HepG2 (cell line): ENCODE measurements at regions not wholly inside any gene's neighbourhood (a gene's known extent, or its start where the extent isn't known, plus 50 kb on each side); places are given as distances from the start of the nearest gene placed in this dataset.

Source experiments
- BORCS8-MEF2B ChIP-seq: sonication (generic); formaldehyde crosslinking; IDR thresholded peaks from 2 replicates; pipeline ENCODE4 v1.8.0; 2022; ENCODE audit warnings: mild to moderate bottlenecking, missing genetic modification reagents
- EED ChIP-seq: sonication (generic); formaldehyde crosslinking; IDR thresholded peaks from 2 replicates; pipeline ENCODE4 v1.5.0; 2020; ENCODE audit warnings: mild to moderate bottlenecking, missing genetic modification reagents
- EHMT2 ChIP-seq: fragments of 200-600 bp; sonication (generic); IDR thresholded peaks from 2 replicates; pipeline ENCODE4 v1.7.0; 2017; ENCODE audit warnings: antibody characterized with exemption, low read depth, low read length, borderline replicate concordance
- HNF1A ChIP-seq, 2 experiments: sonication (generic) in 1 of 2; formaldehyde crosslinking in 1 of 2; IDR thresholded peaks; 2 replicates each; pipeline versions ENCODE4 v1.4.0 to v1.6.1; 2016 to 2020; ENCODE audit warnings: borderline replicate concordance in 1 of 2, low read depth in 1 of 2, mild to moderate bottlenecking in 1 of 2, missing genetic modification reagents in 1 of 2
- NR2F2 ChIP-seq: IDR thresholded peaks from 2 replicates; pipeline ENCODE4 v1.6.1; 2012; ENCODE audit warnings: low read depth, inconsistent platforms, borderline replicate concordance
- YEATS4 ChIP-seq: sonication (generic); formaldehyde crosslinking; IDR thresholded peaks from 2 replicates; pipeline ENCODE4 v1.4.0; 2020; ENCODE audit warnings: missing genetic modification reagents, borderline replicate concordance
- ZNF224 ChIP-seq: sonication (generic); formaldehyde crosslinking; IDR thresholded peaks from 2 replicates; pipeline ENCODE4 v1.5.0; 2020; ENCODE audit warnings: mild to moderate bottlenecking, missing genetic modification reagents
- ZNF547 ChIP-seq: sonication (generic); formaldehyde crosslinking; IDR thresholded peaks from 2 replicates; pipeline ENCODE4 v1.5.1; 2020; ENCODE audit warnings: mild to moderate bottlenecking, missing genetic modification reagents
- ZNF577 ChIP-seq: sonication (generic); formaldehyde crosslinking; IDR thresholded peaks from 2 replicates; pipeline ENCODE4 v1.4.0; 2020; ENCODE audit warnings: mild to moderate bottlenecking, low read depth, missing genetic modification reagents, borderline replicate concordance
- TF ChIP-seq, protein P1 (sequence below): IDR thresholded peaks from 2 replicates; pipeline ENCODE4 v1.6.1; 2016; ENCODE audit warnings: mild to moderate bottlenecking
- TF ChIP-seq, protein P2 (sequence below): sonication (generic); formaldehyde crosslinking; IDR thresholded peaks from 2 replicates; pipeline ENCODE4 v1.4.0; 2020; ENCODE audit warnings: missing genetic modification reagents, borderline replicate concordance

GRCh38 chr2:103618112-103618511 is 856.3 kb downstream of the TMEM182 start (continued):
- TF ChIP-seq, protein P1, sequence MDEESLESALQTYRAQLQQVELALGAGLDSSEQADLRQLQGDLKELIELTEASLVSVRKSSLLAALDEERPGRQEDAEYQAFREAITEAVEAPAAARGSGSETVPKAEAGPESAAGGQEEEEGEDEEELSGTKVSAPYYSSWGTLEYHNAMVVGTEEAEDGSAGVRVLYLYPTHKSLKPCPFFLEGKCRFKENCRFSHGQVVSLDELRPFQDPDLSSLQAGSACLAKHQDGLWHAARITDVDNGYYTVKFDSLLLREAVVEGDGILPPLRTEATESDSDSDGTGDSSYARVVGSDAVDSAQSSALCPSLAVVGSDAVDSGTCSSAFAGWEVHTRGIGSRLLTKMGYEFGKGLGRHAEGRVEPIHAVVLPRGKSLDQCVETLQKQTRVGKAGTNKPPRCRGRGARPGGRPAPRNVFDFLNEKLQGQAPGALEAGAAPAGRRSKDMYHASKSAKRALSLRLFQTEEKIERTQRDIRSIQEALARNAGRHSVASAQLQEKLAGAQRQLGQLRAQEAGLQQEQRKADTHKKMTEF (CRISPR knock-in tag), result no peak
- TF ChIP-seq EED (no peak), ZNF547 (no peak), HNF1A (IDR thresholded peaks at IDR 0.05; ENCODE audit: low read depth) (no peak), HNF1A (CRISPR knock-in tag; IDR thresholded peaks at IDR 0.05; ENCODE audit: borderline replicate concordance) (no peak), BORCS8-MEF2B (no peak), ZNF224 (CRISPR knock-in tag) (no peak), EHMT2 (no peak), YEATS4 (CRISPR knock-in tag) (no peak), ZNF577 (CRISPR knock-in tag) (no peak), NR2F2 (no peak)
- TF ChIP-seq, protein P2, sequence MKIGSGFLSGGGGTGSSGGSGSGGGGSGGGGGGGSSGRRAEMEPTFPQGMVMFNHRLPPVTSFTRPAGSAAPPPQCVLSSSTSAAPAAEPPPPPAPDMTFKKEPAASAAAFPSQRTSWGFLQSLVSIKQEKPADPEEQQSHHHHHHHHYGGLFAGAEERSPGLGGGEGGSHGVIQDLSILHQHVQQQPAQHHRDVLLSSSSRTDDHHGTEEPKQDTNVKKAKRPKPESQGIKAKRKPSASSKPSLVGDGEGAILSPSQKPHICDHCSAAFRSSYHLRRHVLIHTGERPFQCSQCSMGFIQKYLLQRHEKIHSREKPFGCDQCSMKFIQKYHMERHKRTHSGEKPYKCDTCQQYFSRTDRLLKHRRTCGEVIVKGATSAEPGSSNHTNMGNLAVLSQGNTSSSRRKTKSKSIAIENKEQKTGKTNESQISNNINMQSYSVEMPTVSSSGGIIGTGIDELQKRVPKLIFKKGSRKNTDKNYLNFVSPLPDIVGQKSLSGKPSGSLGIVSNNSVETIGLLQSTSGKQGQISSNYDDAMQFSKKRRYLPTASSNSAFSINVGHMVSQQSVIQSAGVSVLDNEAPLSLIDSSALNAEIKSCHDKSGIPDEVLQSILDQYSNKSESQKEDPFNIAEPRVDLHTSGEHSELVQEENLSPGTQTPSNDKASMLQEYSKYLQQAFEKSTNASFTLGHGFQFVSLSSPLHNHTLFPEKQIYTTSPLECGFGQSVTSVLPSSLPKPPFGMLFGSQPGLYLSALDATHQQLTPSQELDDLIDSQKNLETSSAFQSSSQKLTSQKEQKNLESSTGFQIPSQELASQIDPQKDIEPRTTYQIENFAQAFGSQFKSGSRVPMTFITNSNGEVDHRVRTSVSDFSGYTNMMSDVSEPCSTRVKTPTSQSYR (CRISPR knock-in tag), result no peak
